Coronary artery (tissue), 2 donors: ENCODE measurements at regions not wholly inside any gene's neighbourhood (a gene's known extent, or its start where the extent isn't known, plus 50 kb on each side); places are given as distances from the start of the nearest gene placed in this dataset.
"Not testable (repeated sequence)": the region's sequence is repeated elsewhere in the genome, so short reads cannot be mapped to it uniquely, and the experiment has no call there.

Experiments used
- DNase-seq: peaks from one replicate; pipeline ENCODE4 v3.0.0-alpha.2; 2017; ENCODE audit warnings: low spot score
- H3K27ac ChIP-seq, 2 donors: fragments of 200-600 bp; sonication (generic); one replicate each; pipeline ENCODE4 v1.5.1; 2016 to 2019
- H3K4me3 ChIP-seq: fragments of 200-600 bp; sonication (generic); 2 replicates; pipeline ENCODE4 v1.5.1; 2016; ENCODE audit warnings: mild to moderate bottlenecking, moderate library complexity
- CTCF ChIP-seq: fragments of 200-600 bp; sonication (generic); IDR thresholded peaks from one replicate; pipeline ENCODE4 v1.5.1; 2019; ENCODE audit warnings: antibody characterized with exemption

GRCh38 chr15:31609258-31609681 lies 282.6 kb downstream of the KLF13 start:
- no peak overlapping the region for H3K27ac ChIP-seq
- DNase-seq = no peak
- no peak overlapping the region for H3K4me3 ChIP-seq
- TF ChIP-seq CTCF = no peak

- no peak for TF ChIP-seq CTCF
- H3K4me3 ChIP-seq = no peak overlapping the region
- DNase-seq = no peak
- H3K27ac ChIP-seq = no peak overlapping the region
These were observed 283.3 kb downstream of the KLF13 start for GRCh38 chr15:31609906-31610305.

GRCh38 chr15:31615643-31616415 lies 289.2 kb downstream of the KLF13 start:
- H3K27ac ChIP-seq = no peak overlapping the region
- TF ChIP-seq CTCF = no peak
- DNase-seq = no peak
- no peak overlapping the region for H3K4me3 ChIP-seq

- H3K4me3 ChIP-seq, DNase-seq, H3K27ac ChIP-seq: not testable (repeated sequence)
These were observed 296.7 kb downstream of the KLF13 start for GRCh38 chr15:31623297-31623696.

GRCh38 chr15:31624115-31624514 lies 297.5 kb downstream of the KLF13 start:
- H3K27ac ChIP-seq, H3K4me3 ChIP-seq, DNase-seq: not testable (repeated sequence)

GRCh38 chr15:31635715-31636114 lies 309.1 kb downstream of the KLF13 start:
- not testable (repeated sequence) for H3K27ac ChIP-seq, H3K4me3 ChIP-seq, DNase-seq

- H3K4me3 ChIP-seq, H3K27ac ChIP-seq: not testable (repeated sequence)
These were observed 310.3 kb downstream of the KLF13 start for GRCh38 chr15:31636911-31637310.

GRCh38 chr15:31643955-31644354 lies 317.3 kb downstream of the KLF13 start:
- not testable (repeated sequence) for H3K27ac ChIP-seq, DNase-seq, H3K4me3 ChIP-seq

More at GRCh38 chr15:31636911-31637310, 310.3 kb downstream of the KLF13 start:
- not testable (repeated sequence) for DNase-seq

- not testable (repeated sequence) for H3K27ac ChIP-seq, DNase-seq, H3K4me3 ChIP-seq
These were observed 318.1 kb downstream of the KLF13 start for GRCh38 chr15:31644761-31645160.

- not testable (repeated sequence) for H3K27ac ChIP-seq, DNase-seq, H3K4me3 ChIP-seq
These were observed 320.7 kb downstream of the KLF13 start for GRCh38 chr15:31647337-31647826.

GRCh38 chr15:31649634-31650033 lies 323.0 kb downstream of the KLF13 start:
- not testable (repeated sequence) for DNase-seq, H3K4me3 ChIP-seq, H3K27ac ChIP-seq

GRCh38 chr15:31650055-31650701 lies 323.5 kb downstream of the KLF13 start:
- DNase-seq, H3K27ac ChIP-seq, H3K4me3 ChIP-seq: not testable (repeated sequence)

- H3K4me3 ChIP-seq, DNase-seq, H3K27ac ChIP-seq: not testable (repeated sequence)
These were observed 330.3 kb downstream of the KLF13 start for GRCh38 chr15:31656915-31657314.
